ENCODE measurements at regions not wholly inside any gene's neighbourhood (a gene's known extent, or its start where the extent isn't known, plus 50 kb on each side); places are given as distances from the start of the nearest gene placed in this dataset.

- TF ChIP-seq ZNF112 (tag by site-specific recombination; IDR thresholded peaks at IDR 0.05) (no peak), CTCF (tag by site-specific recombination; IDR thresholded peaks at IDR 0.05) (no peak), ZNF132 (tag by site-specific recombination; IDR thresholded peaks at IDR 0.05; ENCODE audit: borderline replicate concordance) (no peak), TCF7L2 (IDR thresholded peaks at IDR 0.05; ENCODE audit: borderline replicate concordance, low read depth, low read length) (no peak), ZNF133 (tag by site-specific recombination; IDR thresholded peaks at IDR 0.05) (no peak)
These were observed 298.2 kb downstream of the RPAP3 start for GRCh38 chr12:47407463-47408129.
